H1 (cell line): ENCODE measurements at regions not wholly inside any gene's neighbourhood (a gene's known extent, or its start where the extent isn't known, plus 50 kb on each side); places are given as distances from the start of the nearest gene placed in this dataset.

Experiments
- CTCF ChIA-PET: fragments of 300-600 bp; sonication (Branson Sonifier 250); formaldehyde crosslinking; loops from one replicate; lab custom pipeline; 2021; ENCODE audit not compliant: partially characterized antibody; lab: Charles Lee
- POLR2A ChIA-PET: fragments of 300-600 bp; sonication (Branson Sonifier 250); formaldehyde crosslinking; loops from one replicate; lab custom pipeline; 2021; ENCODE audit warnings: inconsistent platforms; ENCODE audit not compliant: partially characterized antibody; lab: Charles Lee
- DNase-seq, 2 experiments: peaks; one replicate each; pipeline versions ENCODE4 v3.0.0 to v3.0.0-alpha.2; 2010 to 2022; ENCODE audit warnings: low spot score in 2 of 2, low read depth in 1 of 2, mixed read lengths in 1 of 2
- FAIRE-seq: peaks from 2 replicates; lab custom pipeline; 2011; peaks lifted over from hg19 to GRCh38; lab: Jason Lieb, UNC
- H2AFZ ChIP-seq: 2 replicates; pipeline ENCODE4 v1.8.1; 2012; ENCODE audit warnings: low read length, inconsistent platforms
- H2AK5ac ChIP-seq: 2 replicates; pipeline ENCODE4 v1.6.1; 2013; ENCODE audit warnings: low read depth, low read length
- H2BK120ac ChIP-seq: replicated peaks from 2 replicates; pipeline ENCODE3; 2013; ENCODE audit warnings: low read depth, low read length, inconsistent platforms
- H2BK12ac ChIP-seq: 2 replicates; pipeline ENCODE4 v1.6.1; 2013; ENCODE audit warnings: low read depth, low read length
- H2BK15ac ChIP-seq: 2 replicates; pipeline ENCODE4 v1.6.1; 2013; ENCODE audit warnings: low read length
- H2BK20ac ChIP-seq: 2 replicates; pipeline ENCODE4 v1.6.1; 2013; ENCODE audit warnings: low read length
- H2BK5ac ChIP-seq: 2 replicates; pipeline ENCODE4 v1.6.1; 2013; ENCODE audit warnings: low read depth, low read length
- H3K14ac ChIP-seq: 2 replicates; pipeline ENCODE4 v1.6.1; 2013; ENCODE audit warnings: inconsistent platforms; ENCODE audit not compliant: insufficient read length
- H3K18ac ChIP-seq: 2 replicates; pipeline ENCODE4 v1.6.1; 2013; ENCODE audit warnings: low read length; ENCODE audit errors: extremely low read depth
- H3K23ac ChIP-seq: 2 replicates; pipeline ENCODE4 v1.6.1; 2013; ENCODE audit warnings: inconsistent platforms; ENCODE audit not compliant: insufficient read length
- H3K23me2 ChIP-seq: 2 replicates; pipeline ENCODE4 v1.6.1; 2013; ENCODE audit warnings: low read depth, low read length
- H3K27ac ChIP-seq: 2 replicates; pipeline ENCODE4 v1.6.1; 2011; ENCODE audit warnings: low read depth, low read length, inconsistent platforms
- H3K27me3 ChIP-seq, 4 experiments: replicated peaks in 1 of 4; 1 replicate in 1 of 4; 2 replicates in 3 of 4; pipeline versions ENCODE4 v1.6.1 to v1.8.1; 2011 to 2013; ENCODE audit warnings: low read length in 3 of 4, mild to moderate bottlenecking in 3 of 4, inconsistent platforms in 2 of 4, mixed read lengths in 2 of 4, moderate library complexity in 1 of 4; ENCODE audit not compliant: control insufficient read depth in 3 of 4, insufficient read depth in 3 of 4; ENCODE audit errors: extremely low read depth in 1 of 4
- H3K36me3 ChIP-seq, 4 experiments: 2 replicates each; pipeline versions ENCODE4 v1.6.1 to v1.8.1; 2011 to 2013; ENCODE audit warnings: mild to moderate bottlenecking in 4 of 4, low read length in 3 of 4, moderate library complexity in 2 of 4, control low read depth in 1 of 4, inconsistent platforms in 1 of 4; ENCODE audit not compliant: insufficient read depth in 4 of 4, control insufficient read depth in 2 of 4
- H3K4ac ChIP-seq: replicated peaks from 2 replicates; pipeline ENCODE3; 2013; ENCODE audit warnings: low read length, low read depth, mixed read lengths, inconsistent platforms; ENCODE audit not compliant: insufficient read length
- H3K4me1 ChIP-seq, 4 experiments: replicated peaks in 1 of 4; 1 replicate in 1 of 4; 2 replicates in 3 of 4; pipeline versions ENCODE4 v1.6.1 to v1.8.1; 2011 to 2013; ENCODE audit warnings: low read length in 3 of 4, inconsistent platforms in 2 of 4, mixed read lengths in 1 of 4; ENCODE audit not compliant: insufficient read depth in 4 of 4, control insufficient read depth in 3 of 4
- H3K4me2 ChIP-seq, 2 experiments: 2 replicates each; pipeline versions ENCODE4 v1.6.1 to v1.8.1; 2011 to 2013; ENCODE audit warnings: low read depth in 2 of 2, low read length in 2 of 2, control low read depth in 1 of 2, inconsistent platforms in 1 of 2, mild to moderate bottlenecking in 1 of 2; ENCODE audit not compliant: insufficient read depth in 1 of 2
- H3K4me3 ChIP-seq, 4 experiments: fragments of 200-600, 300-600 bp in 1 of 4; sonication (generic), shearing (Covaris generic), sonication (Bioruptor Twin) in 1 of 4; 2 replicates each; pipeline versions ENCODE4 v1.5.1 to v1.8.1; 2011 to 2016; ENCODE audit warnings: low read length in 4 of 4, low read depth in 3 of 4, control low read depth in 2 of 4, inconsistent platforms in 2 of 4, mild to moderate bottlenecking in 2 of 4, mixed read lengths in 1 of 4, moderate library complexity in 1 of 4; ENCODE audit not compliant: insufficient read depth in 2 of 4; ENCODE audit errors: extremely low read depth in 1 of 4
- H3K56ac ChIP-seq: replicated peaks from 2 replicates; pipeline ENCODE3; 2013; ENCODE audit warnings: low read depth, mild to moderate bottlenecking, mixed read lengths, low read length, inconsistent platforms; ENCODE audit not compliant: insufficient read length
- H3K79me1 ChIP-seq: 2 replicates; pipeline ENCODE4 v1.6.1; 2013; ENCODE audit warnings: low read depth, low read length, control low read depth
- H3K79me2 ChIP-seq, 2 experiments: 2 replicates each; pipeline versions ENCODE4 v1.6.1 to v1.8.1; 2012 to 2013; ENCODE audit warnings: low read length in 2 of 2, mild to moderate bottlenecking in 2 of 2, inconsistent platforms in 1 of 2; ENCODE audit not compliant: insufficient read depth in 2 of 2, control insufficient read depth in 1 of 2
- H3K9ac ChIP-seq, 4 experiments: replicated peaks in 1 of 4; 1 replicate in 1 of 4; 2 replicates in 3 of 4; pipeline versions ENCODE4 v1.6.1 to v1.8.1; 2011 to 2013; ENCODE audit warnings: low read depth in 3 of 4, low read length in 3 of 4, control low read depth in 2 of 4, mild to moderate bottlenecking in 2 of 4, moderate library complexity in 2 of 4, inconsistent platforms in 1 of 4; ENCODE audit errors: extremely low read depth in 1 of 4
- H3K9me3 ChIP-seq, 2 experiments: 2 replicates each; pipeline versions ENCODE4 v1.6.1 to v1.8.1; 2012 to 2013; ENCODE audit warnings: mild to moderate bottlenecking in 2 of 2, moderate library complexity in 2 of 2, control low read depth in 1 of 2, inconsistent platforms in 1 of 2, low read depth in 1 of 2, low read length in 1 of 2, mixed read lengths in 1 of 2; ENCODE audit not compliant: insufficient read depth in 2 of 2
- H4K20me1 ChIP-seq, 2 experiments: replicated peaks in 1 of 2; 2 replicates each; pipeline versions ENCODE3 to v1.8.1; 2011 to 2013; ENCODE audit warnings: inconsistent platforms in 2 of 2, low read length in 2 of 2, mild to moderate bottlenecking in 1 of 2; ENCODE audit not compliant: insufficient read depth in 2 of 2, control insufficient read depth in 1 of 2
- H4K5ac ChIP-seq: 2 replicates; pipeline ENCODE4 v1.6.1; 2013; ENCODE audit warnings: low read length, low read depth, mixed read lengths, inconsistent platforms; ENCODE audit not compliant: insufficient read length
- H4K8ac ChIP-seq: 2 replicates; pipeline ENCODE4 v1.8.0; 2013; ENCODE audit warnings: mild to moderate bottlenecking, moderate library complexity, low read length, inconsistent platforms; ENCODE audit not compliant: insufficient read depth; ENCODE audit errors: extremely low read depth
- H4K91ac ChIP-seq: replicated peaks from 2 replicates; pipeline ENCODE3; 2013; ENCODE audit warnings: low read length, mixed read lengths, inconsistent platforms; ENCODE audit not compliant: insufficient read length
- CHD2 ChIP-seq: IDR thresholded peaks from 2 replicates; pipeline ENCODE4 v1.6.1; 2012; ENCODE audit warnings: low read length, improper control_type of control experiment
- WGBS, 2 experiments: shearing (Covaris generic) in 1 of 2; methylation state at CpG; one replicate each; pipeline versions ENCODE4 v1.1.6 to v1.1.7; 2013 to 2015; ENCODE audit warnings: low lambda C conversion rate in 2 of 2, mixed read lengths in 2 of 2, inconsistent platforms in 1 of 2, low coverage in 1 of 2, missing lambda C conversion rate in 1 of 2; ENCODE audit not compliant: insufficient replicate concordance in 2 of 2, insufficient coverage in 1 of 2, insufficient read length in 1 of 2; ENCODE audit errors: extremely low coverage in 1 of 2, missing lambda C conversion rate in 1 of 2; 5-methylcytosine and 5-hydroxymethylcytosine counted together
- TF ChIP-seq, protein P1 (sequence below): IDR thresholded peaks from 2 replicates; pipeline ENCODE4 v1.6.1; 2012; ENCODE audit warnings: inconsistent platforms
- TF ChIP-seq, protein P2 (sequence below): IDR thresholded peaks from 2 replicates; pipeline ENCODE4 v1.6.1; 2012; ENCODE audit warnings: low read length, inconsistent platforms

DNA sequence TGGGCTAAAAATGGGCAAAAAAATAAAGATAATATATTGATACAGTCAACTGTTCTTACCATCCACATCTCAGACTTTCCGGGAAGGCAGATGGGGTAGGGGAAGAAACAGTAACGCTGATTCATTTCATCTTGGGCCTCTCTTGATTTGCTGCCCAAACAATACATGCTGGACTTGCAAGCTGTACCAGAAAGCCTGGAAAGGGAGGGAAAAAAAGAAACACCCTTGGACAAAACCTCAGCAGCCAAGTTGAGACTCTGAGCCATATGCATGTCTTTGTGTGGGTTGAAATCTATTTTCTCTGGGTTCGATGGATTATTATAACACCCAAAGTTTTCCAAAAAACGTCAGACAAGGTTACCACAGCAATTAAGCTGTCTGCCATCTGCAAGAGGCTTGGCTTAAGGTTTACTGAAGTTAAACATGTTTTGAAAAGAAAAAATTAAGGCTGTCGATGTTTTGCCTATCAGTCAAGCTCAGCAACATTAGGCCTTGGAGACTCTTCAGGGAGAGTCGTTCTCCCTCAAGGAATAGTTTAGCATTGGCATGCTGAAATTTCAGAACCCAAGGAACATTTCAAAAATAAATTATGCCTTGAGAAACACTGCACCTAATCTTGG lies 71.2 kb downstream of the PSMG1 start:
- Histone ChIP-seq H3K23me2 (no peaks in the 10 kb centered on the region), H4K20me1 (no peaks in the 10 kb centered on the region), H3K56ac (no peak overlapping the region), H2BK12ac (no peak overlapping the region), H3K36me3 (no peaks in the 10 kb centered on the region), H4K5ac (no peak overlapping the region), H2AK5ac (no peak overlapping the region), H4K91ac (no peak overlapping the region), H3K18ac (no peak overlapping the region), H2BK20ac (no peak overlapping the region), H3K27me3 (0 out of 7 replicates have a peak, but pooled peaks cover 0 to 3% (median 0%) of the 10 kb centered on the region in 4 experiments), H3K4ac (no peak overlapping the region), H3K27ac (no peak overlapping the region), H3K79me2 (no peaks in the 10 kb centered on the region), H3K23ac (no peak overlapping the region), H3K4me2 (no peak overlapping the region), H3K79me1 (no peaks in the 10 kb centered on the region), H2AFZ (no peak overlapping the region), H2BK15ac (no peak overlapping the region), H2BK5ac (no peak overlapping the region), H3K4me1 (no peaks in the 10 kb centered on the region), H3K9ac (no peak overlapping the region), H3K14ac (no peak overlapping the region), H3K9me3 (no peaks in the 10 kb centered on the region; a peak in 1 of 4 replicates), H3K4me3 (no peak overlapping the region), H4K8ac (no peak overlapping the region), H2BK120ac (no peak overlapping the region)
- POLR2A ChIA-PET = no interaction called here
- CTCF ChIA-PET = interaction anchor here (0.6 to 1.4 kb wide), 5 partner anchors 14 to 26 kb away, joined by 3 to 6 read pairs (median 3); no protein-coding TSS in a partner anchor
- FAIRE-seq = no peak
- DNase-seq = peak in 1 of 2 experiments; percentile 6
- no peak for TF ChIP-seq CHD2
- TF ChIP-seq, protein P1, sequence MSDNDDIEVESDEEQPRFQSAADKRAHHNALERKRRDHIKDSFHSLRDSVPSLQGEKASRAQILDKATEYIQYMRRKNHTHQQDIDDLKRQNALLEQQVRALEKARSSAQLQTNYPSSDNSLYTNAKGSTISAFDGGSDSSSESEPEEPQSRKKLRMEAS = no peak
- TF ChIP-seq, protein P2, sequence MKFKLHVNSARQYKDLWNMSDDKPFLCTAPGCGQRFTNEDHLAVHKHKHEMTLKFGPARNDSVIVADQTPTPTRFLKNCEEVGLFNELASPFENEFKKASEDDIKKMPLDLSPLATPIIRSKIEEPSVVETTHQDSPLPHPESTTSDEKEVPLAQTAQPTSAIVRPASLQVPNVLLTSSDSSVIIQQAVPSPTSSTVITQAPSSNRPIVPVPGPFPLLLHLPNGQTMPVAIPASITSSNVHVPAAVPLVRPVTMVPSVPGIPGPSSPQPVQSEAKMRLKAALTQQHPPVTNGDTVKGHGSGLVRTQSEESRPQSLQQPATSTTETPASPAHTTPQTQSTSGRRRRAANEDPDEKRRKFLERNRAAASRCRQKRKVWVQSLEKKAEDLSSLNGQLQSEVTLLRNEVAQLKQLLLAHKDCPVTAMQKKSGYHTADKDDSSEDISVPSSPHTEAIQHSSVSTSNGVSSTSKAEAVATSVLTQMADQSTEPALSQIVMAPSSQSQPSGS = no peak
- 92% methylated on average over 6 of the region's 6 CpGs; no CpG with 5 or more reads in 1 of the 2 experiments for WGBS, 2 experiments
